HCT116 (cell line): ENCODE measurements at regions not wholly inside any gene's neighbourhood (a gene's known extent, or its start where the extent isn't known, plus 50 kb on each side); places are given as distances from the start of the nearest gene placed in this dataset.

Experiments used
- CTCF ChIP-seq, 3 experiments: fragments of 200-600 bp in 1 of 3; sonication (generic) in 1 of 3; IDR thresholded peaks in 2 of 3; conservative IDR thresholded peaks in 1 of 3; 2 replicates each; pipeline ENCODE4 v1.5.1; 2012 to 2017; ENCODE audit warnings: low read depth in 2 of 3, low read length in 2 of 3, antibody characterized with exemption in 1 of 3, borderline replicate concordance in 1 of 3, control low read depth in 1 of 3, mild to moderate bottlenecking in 1 of 3, mixed read lengths in 1 of 3, mixed run types in 1 of 3, moderate library complexity in 1 of 3; ENCODE audit not compliant: insufficient read depth in 1 of 3
- ZBTB33 ChIP-seq: IDR thresholded peaks from 2 replicates; pipeline ENCODE4 v1.6.1; 2011; ENCODE audit warnings: mild to moderate bottlenecking, low read length, moderate library complexity; ENCODE audit not compliant: insufficient replicate concordance; ENCODE audit errors: extremely low read depth
- ZFX ChIP-seq: fragments of 450-650 bp; IDR thresholded peaks from 2 replicates; pipeline ENCODE4 v1.6.1; 2017

GRCh38 chr1:69321311-69321710 is 246.4 kb upstream of the LRRC7 start:
- TF ChIP-seq CTCF (IDR thresholded peaks at IDR 0.05 in 2 of 3, conservative IDR thresholded peaks at IDR 0.05 in 1 of 3; ENCODE audit: borderline replicate concordance in 1 of 3, insufficient read depth in 1 of 3, low read depth in 2 of 3, low read length in 2 of 3) (no peak), ZFX (no peak), ZBTB33 (no peak)
